GM12801 (cell line): ENCODE measurements at regions not wholly inside any gene's neighbourhood (a gene's known extent, or its start where the extent isn't known, plus 50 kb on each side); places are given as distances from the start of the nearest gene placed in this dataset.

Experiments
- CTCF ChIP-seq: IDR thresholded peaks from one replicate; pipeline ENCODE4 v1.5.1; 2011; ENCODE audit warnings: control low read depth; ENCODE audit not compliant: insufficient read length; ENCODE audit errors: extremely low read depth

GRCh38 chr12:16675438-16675837, 69.5 kb upstream of the LMO3 start:
- no peak for TF ChIP-seq CTCF

GRCh38 chr12:16674885-16675284, 68.9 kb upstream of the LMO3 start:
- no peak for TF ChIP-seq CTCF

GRCh38 chr12:16670456-16671050, 64.6 kb upstream of the LMO3 start:
- no peak for TF ChIP-seq CTCF

GRCh38 chr12:16669756-16670155, 63.8 kb upstream of the LMO3 start:
- no peak for TF ChIP-seq CTCF

- TF ChIP-seq CTCF: no peak
Observed at GRCh38 chr12:16668198-16668597, 62.2 kb upstream of the LMO3 start.

GRCh38 chr12:16658699-16659098, 52.7 kb upstream of the LMO3 start:
- TF ChIP-seq CTCF: no peak
